HepG2 (cell line): ENCODE measurements at regions not wholly inside any gene's neighbourhood (a gene's known extent, or its start where the extent isn't known, plus 50 kb on each side); places are given as distances from the start of the nearest gene placed in this dataset.

Experiments used
- ATAC-seq: fragments of 200-7000 bp; cut with Tn5 transposase; 3 replicates; pipeline ENCODE4 v1.9.1; 2020; ENCODE audit warnings: mild to moderate bottlenecking, moderate library complexity
- BruUV-seq: library from RNA; stranded (reverse); fragments of 400-500 nt; replicated peaks from 2 replicates; lab custom pipeline; 2021; lab: Mats Ljungman, UMichigan
- CTCF ChIA-PET: fragments of 300-600 bp; formaldehyde crosslinking; extraction: SDS; loops from one replicate; lab custom pipeline; 2021; ENCODE audit warnings: low total read pairs, inconsistent platforms, low intra/inter-chr PET ratio; lab: Yijun Ruan, JAX
- POLR2A ChIA-PET: fragments of 350-600 bp; sonication (Branson Sonifier 250); formaldehyde crosslinking; loops from one replicate; lab custom pipeline; 2020; ENCODE audit warnings: antibody characterized with exemption, inconsistent platforms; lab: Yijun Ruan, JAX
- DNase-seq: peaks from one replicate; pipeline ENCODE4 v3.0.0-alpha.2; 2015; ENCODE audit warnings: low spot score
- FAIRE-seq: peaks from 3 replicates; lab custom pipeline; 2011; peaks lifted over from hg19 to GRCh38; lab: Jason Lieb, UNC
- H2AFZ ChIP-seq: one replicate; pipeline ENCODE4 v1.6.1; 2011; ENCODE audit warnings: low read length, inconsistent platforms
- H3K27ac ChIP-seq: fragments of 300-600 bp; 3 replicates; pipeline ENCODE4 v1.8.0; 2011; ENCODE audit warnings: mixed run types, mild to moderate bottlenecking, mixed read lengths, low read length, inconsistent platforms; ENCODE audit not compliant: insufficient read depth; ENCODE audit errors: extremely low read length
- H3K27me3 ChIP-seq, 2 experiments: fragments of 200-600 bp in 1 of 2; 2 replicates in 1 of 2; 3 replicates in 1 of 2; pipeline versions ENCODE4 v1.6.0 to v1.8.0; 2011; ENCODE audit warnings: low read length in 2 of 2, mild to moderate bottlenecking in 2 of 2, moderate library complexity in 2 of 2, inconsistent platforms in 1 of 2; ENCODE audit not compliant: insufficient read depth in 2 of 2, control insufficient read depth in 1 of 2
- H3K36me3 ChIP-seq, 2 experiments: fragments of 200-600 bp in 1 of 2; replicated peaks in 1 of 2; 2 replicates in 1 of 2; 3 replicates in 1 of 2; pipeline versions ENCODE4 v1.5.1 to v1.8.0; 2011; ENCODE audit warnings: low read length in 2 of 2, inconsistent platforms in 1 of 2; ENCODE audit not compliant: insufficient read depth in 2 of 2, control insufficient read depth in 1 of 2
- H3K4me1 ChIP-seq: 2 replicates; pipeline ENCODE4 v1.5.1; 2012; ENCODE audit warnings: low read length, inconsistent platforms; ENCODE audit not compliant: insufficient read depth
- H3K4me2 ChIP-seq: 2 replicates; pipeline ENCODE4 v1.6.0; 2011; ENCODE audit warnings: low read depth, low read length, inconsistent platforms
- H3K4me3 ChIP-seq, 3 experiments: fragments of 200-600 bp in 1 of 3; sonication (generic), shearing (Covaris generic) in 1 of 3; replicated peaks in 1 of 3; 2 replicates each; pipeline ENCODE4 v1.5.1; 2011 to 2016; ENCODE audit warnings: low read length in 3 of 3, inconsistent platforms in 2 of 3, low read depth in 2 of 3, mild to moderate bottlenecking in 2 of 3, control low read depth in 1 of 3, mixed read lengths in 1 of 3; ENCODE audit not compliant: insufficient read depth in 1 of 3
- H3K79me2 ChIP-seq: one replicate; pipeline ENCODE4 v1.6.1; 2011; ENCODE audit warnings: low read length, inconsistent platforms; ENCODE audit not compliant: insufficient read depth
- H3K9ac ChIP-seq: 2 replicates; pipeline ENCODE4 v1.6.0; 2011; ENCODE audit warnings: mild to moderate bottlenecking, low read depth, low read length, inconsistent platforms; ENCODE audit not compliant: insufficient read depth
- H3K9me3 ChIP-seq: 2 replicates; pipeline ENCODE4 v1.5.1; 2012; ENCODE audit warnings: mild to moderate bottlenecking, low read length
- H4K20me1 ChIP-seq: 2 replicates; pipeline ENCODE4 v1.6.0; 2011; ENCODE audit warnings: inconsistent platforms, mild to moderate bottlenecking, low read length, moderate library complexity; ENCODE audit not compliant: insufficient read depth
- CHD4 ChIP-seq: fragments of 200-600 bp; sonication (generic); IDR thresholded peaks from 2 replicates; pipeline ENCODE4 v1.7.0; 2017; ENCODE audit warnings: mild to moderate bottlenecking, low read length, borderline replicate concordance
- EEA1 ChIP-seq: sonication (generic); formaldehyde crosslinking; IDR thresholded peaks from 2 replicates; pipeline ENCODE4 v1.5.1; 2020; ENCODE audit warnings: mild to moderate bottlenecking, missing genetic modification reagents, borderline replicate concordance
- KDM5B ChIP-seq: sonication (generic); formaldehyde crosslinking; IDR thresholded peaks from 2 replicates; pipeline ENCODE4 v1.4.0; 2020; ENCODE audit warnings: missing genetic modification reagents, mild to moderate bottlenecking, borderline replicate concordance
- MAFG ChIP-seq: sonication (generic); formaldehyde crosslinking; IDR thresholded peaks from 2 replicates; pipeline ENCODE4 v1.5.1; 2020; ENCODE audit warnings: mild to moderate bottlenecking, missing genetic modification reagents
- NAIF1 ChIP-seq: sonication (generic); formaldehyde crosslinking; IDR thresholded peaks from 2 replicates; pipeline ENCODE4 v1.5.0; 2020; ENCODE audit warnings: mild to moderate bottlenecking, missing genetic modification reagents, borderline replicate concordance
- REL ChIP-seq: sonication (generic); formaldehyde crosslinking; conservative IDR thresholded peaks from 2 replicates; pipeline ENCODE4 v1.8.0; 2022; ENCODE audit warnings: mild to moderate bottlenecking, missing genetic modification reagents, moderate library complexity
- RFX1 ChIP-seq: fragments of 450-650 bp; IDR thresholded peaks from 2 replicates; pipeline ENCODE4 v1.6.1; 2017
- SOX5 ChIP-seq: IDR thresholded peaks from 2 replicates; pipeline ENCODE4 v1.6.1; 2016; ENCODE audit warnings: borderline replicate concordance
- SOX6 ChIP-seq, 2 experiments: fragments of 450-650 bp in 1 of 2; sonication (generic) in 1 of 2; formaldehyde crosslinking in 1 of 2; IDR thresholded peaks; 2 replicates each; pipeline versions ENCODE4 v1.4.0 to v1.6.1; 2017 to 2020; ENCODE audit warnings: antibody characterized with exemption in 1 of 2, mild to moderate bottlenecking in 1 of 2, missing genetic modification reagents in 1 of 2
- YEATS2 ChIP-seq: sonication (generic); formaldehyde crosslinking; IDR thresholded peaks from 2 replicates; pipeline ENCODE4 v1.4.0; 2020; ENCODE audit warnings: missing genetic modification reagents, borderline replicate concordance
- ZNF124 ChIP-seq: sonication (generic); formaldehyde crosslinking; IDR thresholded peaks from 2 replicates; pipeline ENCODE4 v1.4.0; 2020; ENCODE audit warnings: missing genetic modification reagents
- ZNF235 ChIP-seq: sonication (generic); formaldehyde crosslinking; IDR thresholded peaks from 2 replicates; pipeline ENCODE4 v1.8.1; 2023; ENCODE audit warnings: mild to moderate bottlenecking, missing genetic modification reagents, borderline replicate concordance
- ZNF251 ChIP-seq: sonication (generic); formaldehyde crosslinking; IDR thresholded peaks from 2 replicates; pipeline ENCODE4 v1.9.0; 2021; ENCODE audit warnings: mild to moderate bottlenecking, missing genetic modification reagents
- ZNF790 ChIP-seq: sonication (generic); formaldehyde crosslinking; IDR thresholded peaks from 2 replicates; pipeline ENCODE4 v1.8.0; 2022; ENCODE audit warnings: missing genetic modification reagents, mild to moderate bottlenecking, borderline replicate concordance
- ZSCAN22 ChIP-seq: sonication (generic); formaldehyde crosslinking; IDR thresholded peaks from 2 replicates; pipeline ENCODE4 v1.4.0; 2020; ENCODE audit warnings: mild to moderate bottlenecking, missing genetic modification reagents
- WGBS: methylation state at CpG from one replicate; pipeline ENCODE4 v1.1.6; 2017; ENCODE audit warnings: low lambda C conversion rate; 5-methylcytosine and 5-hydroxymethylcytosine counted together
- in situ Hi-C: cut with HindIII; loops from 2 replicates; pipeline ENCODE4 v1.10.0; 2017; ENCODE audit warnings: low pct_unique_long_range_greater_than_20kb; ENCODE audit not compliant: extremely low pct_ligation_motif_present
- intact Hi-C: fragments of 100-400 bp; cut with micrococcal nuclease; formaldehyde crosslinking; loops from one replicate; pipeline ENCODE4 v1.10.0; 2022; ENCODE audit not compliant: unreplicated experiment

GRCh38 chr7:94142281-94142680 lies 138.1 kb upstream of the BET1 start:
- Histone ChIP-seq H4K20me1 (no peaks in the 10 kb centered on the region), H3K4me1 (no peaks in the 10 kb centered on the region), H3K4me2 (no peak overlapping the region)
- in situ Hi-C loops = no loop called here
- intact Hi-C loops = no loop called here
- no peak for ATAC-seq
- TF ChIP-seq NAIF1 (CRISPR knock-in tag) (no peak), KDM5B (no peak), ZNF235 (CRISPR knock-in tag) (no peak), ZNF251 (CRISPR knock-in tag) (no peak), EEA1 (CRISPR knock-in tag) (no peak), YEATS2 (CRISPR knock-in tag) (no peak), ZSCAN22 (CRISPR knock-in tag) (no peak), SOX6 (IDR thresholded peaks at IDR 0.05) (no peak), SOX6 (CRISPR knock-in tag; IDR thresholded peaks at IDR 0.05) (no peak), CHD4 (no peak), ZNF124 (CRISPR knock-in tag) (no peak), RFX1 (no peak), SOX5 (no peak), REL (CRISPR knock-in tag) (no peak), MAFG (no peak), ZNF790 (CRISPR knock-in tag) (no peak)
- TF ChIP-seq, all 625 proteins: peak for 0
- BruUV-seq = no TSS peak
- Histone ChIP-seq H2AFZ (no peak overlapping the region), H3K27me3 (no peaks in the 10 kb centered on the region), H3K9me3 (no peaks in the 10 kb centered on the region), H3K79me2 (no peaks in the 10 kb centered on the region), H3K36me3 (no peaks in the 10 kb centered on the region), H3K4me3 (no peak overlapping the region), H3K27ac (no peak overlapping the region), H3K9ac (no peak overlapping the region)
- 0% methylated on average over 2 of the region's 2 CpGs for WGBS
- no peak for FAIRE-seq
- DNase-seq = no peak
- ChIA-PET POLR2A (no interaction called here), CTCF (no interaction called here)
